ENCODE measurements at regions not wholly inside any gene's neighbourhood (a gene's known extent, or its start where the extent isn't known, plus 50 kb on each side); places are given as distances from the start of the nearest gene placed in this dataset.
"Not testable (repeated sequence)": the region's sequence is repeated elsewhere in the genome, so short reads cannot be mapped to it uniquely, and the experiment has no call there.

GRCh38 chr11:80937842-80938241, 1497.0 kb upstream of the TENM4 start:
- Histone ChIP-seq H3K4me3 (no peak overlapping the region), H3K9me3 (no peaks in the 10 kb centered on the region), H3K27me3 (ENCODE audit: low read depth) (no peaks in the 10 kb centered on the region), H3K4me1 (no peaks in the 10 kb centered on the region), H3K36me3 (no peaks in the 10 kb centered on the region), H3K27ac (no peak overlapping the region)
- no peak for TF ChIP-seq CTCF (IDR thresholded peaks at IDR 0.05)
- intact Hi-C loops (cut with DNase I) = no loop called here
- DNase-seq = no peak
- ATAC-seq = no peak

DNA sequence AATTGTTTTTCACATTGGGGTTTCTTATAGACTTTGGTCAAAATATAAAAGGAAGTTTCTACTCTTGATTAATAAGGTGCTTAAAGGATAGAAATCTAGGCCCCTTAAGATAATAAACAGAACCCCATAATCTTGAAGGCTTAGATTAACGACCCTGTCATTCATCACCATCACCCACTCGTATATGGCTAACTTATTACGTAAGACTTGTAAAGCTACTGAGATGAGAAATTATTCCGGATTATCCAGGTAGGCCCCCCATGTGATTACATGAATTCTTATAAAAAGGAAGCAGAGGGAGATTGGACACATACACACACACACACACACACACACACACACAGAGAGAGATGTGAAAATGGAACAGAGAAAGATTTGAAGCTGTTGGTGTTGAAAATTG, 1489.2 kb upstream of the TENM4 start:
- no peak for ATAC-seq
- no peak for TF ChIP-seq CTCF (IDR thresholded peaks at IDR 0.05)
- intact Hi-C loops (cut with DNase I) = no loop called here

DNA sequence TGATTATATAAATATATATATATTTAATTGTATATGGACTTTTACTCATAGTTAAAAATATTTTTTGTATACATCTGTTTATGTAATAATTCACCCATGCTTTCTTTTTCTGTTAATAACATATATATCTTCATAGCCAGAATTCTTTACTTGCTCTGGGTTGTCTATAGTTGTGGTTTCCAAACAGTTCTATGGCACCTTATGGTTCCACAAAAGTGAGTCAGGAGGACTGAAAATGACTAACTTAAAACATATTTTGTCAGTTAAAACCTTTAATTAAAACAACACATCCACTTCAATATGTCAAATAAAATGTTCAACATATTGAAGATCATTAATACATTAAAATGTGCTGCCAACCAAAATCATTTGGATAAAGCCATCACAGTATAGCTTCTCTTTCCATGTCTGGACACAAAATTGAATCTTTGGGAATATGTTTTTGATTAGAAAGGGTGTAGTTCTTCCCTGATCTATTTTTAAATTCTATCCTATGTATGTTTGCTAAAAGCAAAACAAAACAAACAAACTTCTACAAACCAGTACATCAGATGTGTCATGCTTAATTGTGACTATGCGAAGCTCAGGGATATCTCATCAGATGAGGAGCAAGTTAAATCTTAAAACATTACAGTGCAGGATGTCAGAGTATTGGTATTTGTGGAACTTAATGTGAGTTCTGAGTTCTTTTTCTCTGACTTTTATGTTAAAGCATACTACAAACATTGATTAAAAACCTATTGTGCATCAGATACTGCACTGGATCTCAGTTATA, 1488.4 kb upstream of the TENM4 start:
- no peak overlapping the region for H3K4me3 ChIP-seq
- H3K27me3 ChIP-seq (ENCODE audit: low read depth) = no peaks in the 10 kb centered on the region
- no peaks in the 10 kb centered on the region for H3K36me3 ChIP-seq
- H3K9me3 ChIP-seq = no peaks in the 10 kb centered on the region
- no peak for TF ChIP-seq CTCF (IDR thresholded peaks at IDR 0.05)
- intact Hi-C loops (cut with DNase I) = no loop called here
- no peak for DNase-seq
- H3K27ac ChIP-seq = no peak overlapping the region
- no peaks in the 10 kb centered on the region for H3K4me1 ChIP-seq
- ATAC-seq = no peak

More for the DNA sequence above, 1489.2 kb upstream of the TENM4 start:
- H3K9me3 ChIP-seq = no peaks in the 10 kb centered on the region
- H3K27ac ChIP-seq = no peak overlapping the region
- no peaks in the 10 kb centered on the region for H3K4me1 ChIP-seq
- H3K27me3 ChIP-seq (ENCODE audit: low read depth) = no peaks in the 10 kb centered on the region
- no peak for DNase-seq
- H3K36me3 ChIP-seq = no peaks in the 10 kb centered on the region
- no peak overlapping the region for H3K4me3 ChIP-seq

DNA sequence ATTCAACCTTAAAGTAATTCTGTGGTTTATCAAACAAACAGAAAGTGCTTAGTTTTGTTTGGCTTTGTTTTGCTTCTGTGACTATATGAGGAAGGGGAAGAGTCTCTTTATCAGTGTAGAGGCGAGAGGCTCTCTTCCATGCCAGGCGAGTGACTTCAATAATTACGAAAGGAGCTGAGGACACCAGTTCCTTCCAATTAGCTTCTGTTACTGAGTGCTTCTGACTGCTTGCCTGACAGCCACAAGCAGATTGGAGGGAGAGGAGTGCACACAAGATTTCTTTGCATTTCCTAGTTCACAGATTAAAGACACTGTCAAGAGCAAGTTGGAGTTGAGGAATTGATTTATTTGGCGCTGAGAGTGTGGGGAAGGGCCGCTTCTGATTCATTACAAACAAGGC, 1484.5 kb upstream of the TENM4 start:
- ATAC-seq = no peak
- DNase-seq = no peak

GRCh38 chr11:80921310-80921709, 1480.5 kb upstream of the TENM4 start:
- DNase-seq; ATAC-seq; intact Hi-C loops (cut with DNase I); H3K4me1 ChIP-seq; H3K36me3 ChIP-seq; H3K27me3 ChIP-seq (ENCODE audit: low read depth); H3K27ac ChIP-seq; H3K4me3 ChIP-seq; H3K9me3 ChIP-seq: not testable (repeated sequence)

More for the DNA sequence above, 1484.5 kb upstream of the TENM4 start:
- Histone ChIP-seq H3K36me3 (no peaks in the 10 kb centered on the region), H3K9me3 (no peaks in the 10 kb centered on the region), H3K4me1 (no peaks in the 10 kb centered on the region), H3K4me3 (no peak overlapping the region), H3K27me3 (ENCODE audit: low read depth) (no peaks in the 10 kb centered on the region), H3K27ac (no peak overlapping the region)
- TF ChIP-seq CTCF (IDR thresholded peaks at IDR 0.05) = no peak
- intact Hi-C loops (cut with DNase I) = no loop called here

GRCh38 chr11:80916173-80916798, 1475.5 kb upstream of the TENM4 start:
- TF ChIP-seq CTCF (IDR thresholded peaks at IDR 0.05) = no peak
- ATAC-seq (no peak), DNase-seq (no peak)
- no peaks in the 10 kb centered on the region for H3K27me3 ChIP-seq (ENCODE audit: low read depth)
- no peaks in the 10 kb centered on the region for H3K9me3 ChIP-seq
- H3K36me3 ChIP-seq = no peaks in the 10 kb centered on the region
- intact Hi-C loops (cut with DNase I) = no loop called here
- no peaks in the 10 kb centered on the region for H3K4me1 ChIP-seq
- H3K27ac ChIP-seq = no peak overlapping the region
- H3K4me3 ChIP-seq = no peak overlapping the region

Measured in lower lobe of right lung (tissue), 2 donors.